Panc1 (cell line): ENCODE measurements at regions not wholly inside any gene's neighbourhood (a gene's known extent, or its start where the extent isn't known, plus 50 kb on each side); places are given as distances from the start of the nearest gene placed in this dataset.

Experiments
- POLR2AphosphoS5 ChIP-seq: IDR thresholded peaks from 2 replicates; pipeline ENCODE4 v1.6.1; 2012; ENCODE audit warnings: mild to moderate bottlenecking, low read depth, low read length, moderate library complexity
- TCF7L2 ChIP-seq: IDR thresholded peaks from 2 replicates; pipeline ENCODE4 v1.6.1; 2011; ENCODE audit warnings: mild to moderate bottlenecking, low read depth, low read length, inconsistent platforms
- TF ChIP-seq, protein P1 (sequence below), 2 experiments: IDR thresholded peaks; 2 replicates each; pipeline ENCODE4 v1.6.1; 2011 to 2012; ENCODE audit warnings: low read depth in 2 of 2, control low read depth in 1 of 2, low read length in 1 of 2, mild to moderate bottlenecking in 1 of 2, moderate library complexity in 1 of 2; ENCODE audit not compliant: insufficient read depth in 1 of 2
- TF ChIP-seq, protein P2 (sequence below): fragments of 450-650 bp; IDR thresholded peaks from 2 replicates; pipeline ENCODE4 v1.5.1; 2017; ENCODE audit warnings: mild to moderate bottlenecking

DNA sequence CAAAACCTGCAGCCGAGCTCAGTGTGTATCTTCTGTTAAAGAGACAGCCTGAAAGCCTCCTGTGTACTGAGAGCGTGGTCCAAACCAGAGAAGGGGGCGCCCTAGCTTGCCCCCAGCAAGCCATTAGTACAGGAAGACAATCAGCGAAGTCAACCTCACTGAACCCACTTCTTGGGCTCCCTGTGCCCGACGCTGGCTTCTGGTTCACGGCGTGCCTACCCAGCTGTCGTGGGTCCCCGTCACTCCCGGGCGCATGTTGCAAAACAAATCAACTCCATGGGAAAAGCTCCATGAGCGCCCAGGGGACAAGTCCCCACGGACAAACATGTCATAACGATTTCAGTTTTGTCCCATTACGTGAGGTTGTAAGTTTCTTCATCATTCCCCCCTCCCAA is 326.9 kb downstream of the SH3GL2 start:
- TF ChIP-seq, protein P1, sequence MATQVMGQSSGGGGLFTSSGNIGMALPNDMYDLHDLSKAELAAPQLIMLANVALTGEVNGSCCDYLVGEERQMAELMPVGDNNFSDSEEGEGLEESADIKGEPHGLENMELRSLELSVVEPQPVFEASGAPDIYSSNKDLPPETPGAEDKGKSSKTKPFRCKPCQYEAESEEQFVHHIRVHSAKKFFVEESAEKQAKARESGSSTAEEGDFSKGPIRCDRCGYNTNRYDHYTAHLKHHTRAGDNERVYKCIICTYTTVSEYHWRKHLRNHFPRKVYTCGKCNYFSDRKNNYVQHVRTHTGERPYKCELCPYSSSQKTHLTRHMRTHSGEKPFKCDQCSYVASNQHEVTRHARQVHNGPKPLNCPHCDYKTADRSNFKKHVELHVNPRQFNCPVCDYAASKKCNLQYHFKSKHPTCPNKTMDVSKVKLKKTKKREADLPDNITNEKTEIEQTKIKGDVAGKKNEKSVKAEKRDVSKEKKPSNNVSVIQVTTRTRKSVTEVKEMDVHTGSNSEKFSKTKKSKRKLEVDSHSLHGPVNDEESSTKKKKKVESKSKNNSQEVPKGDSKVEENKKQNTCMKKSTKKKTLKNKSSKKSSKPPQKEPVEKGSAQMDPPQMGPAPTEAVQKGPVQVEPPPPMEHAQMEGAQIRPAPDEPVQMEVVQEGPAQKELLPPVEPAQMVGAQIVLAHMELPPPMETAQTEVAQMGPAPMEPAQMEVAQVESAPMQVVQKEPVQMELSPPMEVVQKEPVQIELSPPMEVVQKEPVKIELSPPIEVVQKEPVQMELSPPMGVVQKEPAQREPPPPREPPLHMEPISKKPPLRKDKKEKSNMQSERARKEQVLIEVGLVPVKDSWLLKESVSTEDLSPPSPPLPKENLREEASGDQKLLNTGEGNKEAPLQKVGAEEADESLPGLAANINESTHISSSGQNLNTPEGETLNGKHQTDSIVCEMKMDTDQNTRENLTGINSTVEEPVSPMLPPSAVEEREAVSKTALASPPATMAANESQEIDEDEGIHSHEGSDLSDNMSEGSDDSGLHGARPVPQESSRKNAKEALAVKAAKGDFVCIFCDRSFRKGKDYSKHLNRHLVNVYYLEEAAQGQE (IDR thresholded peaks at IDR 0.05; ENCODE audit: insufficient read depth in 1 of 2, low read depth in 2 of 2, low read length in 1 of 2) = no peak
- TF ChIP-seq, protein P2, sequence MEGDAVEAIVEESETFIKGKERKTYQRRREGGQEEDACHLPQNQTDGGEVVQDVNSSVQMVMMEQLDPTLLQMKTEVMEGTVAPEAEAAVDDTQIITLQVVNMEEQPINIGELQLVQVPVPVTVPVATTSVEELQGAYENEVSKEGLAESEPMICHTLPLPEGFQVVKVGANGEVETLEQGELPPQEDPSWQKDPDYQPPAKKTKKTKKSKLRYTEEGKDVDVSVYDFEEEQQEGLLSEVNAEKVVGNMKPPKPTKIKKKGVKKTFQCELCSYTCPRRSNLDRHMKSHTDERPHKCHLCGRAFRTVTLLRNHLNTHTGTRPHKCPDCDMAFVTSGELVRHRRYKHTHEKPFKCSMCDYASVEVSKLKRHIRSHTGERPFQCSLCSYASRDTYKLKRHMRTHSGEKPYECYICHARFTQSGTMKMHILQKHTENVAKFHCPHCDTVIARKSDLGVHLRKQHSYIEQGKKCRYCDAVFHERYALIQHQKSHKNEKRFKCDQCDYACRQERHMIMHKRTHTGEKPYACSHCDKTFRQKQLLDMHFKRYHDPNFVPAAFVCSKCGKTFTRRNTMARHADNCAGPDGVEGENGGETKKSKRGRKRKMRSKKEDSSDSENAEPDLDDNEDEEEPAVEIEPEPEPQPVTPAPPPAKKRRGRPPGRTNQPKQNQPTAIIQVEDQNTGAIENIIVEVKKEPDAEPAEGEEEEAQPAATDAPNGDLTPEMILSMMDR = no peak
- no peak for TF ChIP-seq TCF7L2
- no peak for TF ChIP-seq POLR2AphosphoS5
